ENCODE measurements at regions not wholly inside any gene's neighbourhood (a gene's known extent, or its start where the extent isn't known, plus 50 kb on each side); places are given as distances from the start of the nearest gene placed in this dataset.
"Not testable (repeated sequence)": the region's sequence is repeated elsewhere in the genome, so short reads cannot be mapped to it uniquely, and the experiment has no call there.

GRCh38 chrX:46202733-46203514 lies 342.3 kb downstream of the ZNF674 start:
- in situ Hi-C loops (cut with MboI; ENCODE audit: low sequenced_read_pairs, unreplicated experiment): no loop called here
- no peak for TF ChIP-seq CTCF (IDR thresholded peaks at IDR 0.05; ENCODE audit: borderline replicate concordance, control extremely low read depth, extremely low read depth, insufficient read depth, missing control alignments)
- DNase-seq (ENCODE audit: low spot score): no peak

- TF ChIP-seq CTCF (IDR thresholded peaks at IDR 0.05; ENCODE audit: borderline replicate concordance, control extremely low read depth, extremely low read depth, insufficient read depth, missing control alignments): no peak
- DNase-seq (ENCODE audit: low spot score): no peak
- in situ Hi-C loops (cut with MboI; ENCODE audit: low sequenced_read_pairs, unreplicated experiment): no loop called here
These were observed 344.8 kb downstream of the ZNF674 start for GRCh38 chrX:46200413-46200812.

GRCh38 chrX:46198858-46199257 lies 346.4 kb downstream of the ZNF674 start:
- in situ Hi-C loops (cut with MboI; ENCODE audit: low sequenced_read_pairs, unreplicated experiment): no loop called here
- no peak for TF ChIP-seq CTCF (IDR thresholded peaks at IDR 0.05; ENCODE audit: borderline replicate concordance, control extremely low read depth, extremely low read depth, insufficient read depth, missing control alignments)
- DNase-seq (ENCODE audit: low spot score): no peak

- in situ Hi-C loops (cut with MboI; ENCODE audit: low sequenced_read_pairs, unreplicated experiment); DNase-seq (ENCODE audit: low spot score): not testable (repeated sequence)
These were observed 358.5 kb downstream of the ZNF674 start for GRCh38 chrX:46186811-46187106.

GRCh38 chrX:46185923-46186810 lies 359.1 kb downstream of the ZNF674 start:
- in situ Hi-C loops (cut with MboI; ENCODE audit: low sequenced_read_pairs, unreplicated experiment): no loop called here
- no peak for TF ChIP-seq CTCF (IDR thresholded peaks at IDR 0.05; ENCODE audit: borderline replicate concordance, control extremely low read depth, extremely low read depth, insufficient read depth, missing control alignments)
- no peak for DNase-seq (ENCODE audit: low spot score)

- TF ChIP-seq CTCF (IDR thresholded peaks at IDR 0.05; ENCODE audit: borderline replicate concordance, control extremely low read depth, extremely low read depth, insufficient read depth, missing control alignments): no peak
- DNase-seq (ENCODE audit: low spot score): no peak
- in situ Hi-C loops (cut with MboI; ENCODE audit: low sequenced_read_pairs, unreplicated experiment): no loop called here
These were observed 360.5 kb downstream of the ZNF674 start for GRCh38 chrX:46184749-46185148.

- no peak for DNase-seq (ENCODE audit: low spot score)
- in situ Hi-C loops (cut with MboI; ENCODE audit: low sequenced_read_pairs, unreplicated experiment): no loop called here
- no peak for TF ChIP-seq CTCF (IDR thresholded peaks at IDR 0.05; ENCODE audit: borderline replicate concordance, control extremely low read depth, extremely low read depth, insufficient read depth, missing control alignments)
These were observed 364.9 kb downstream of the ZNF674 start for GRCh38 chrX:46180258-46180687.
